Inferior parietal cortex (tissue), 1 donor: ENCODE measurements at regions not wholly inside any gene's neighbourhood (a gene's known extent, or its start where the extent isn't known, plus 50 kb on each side); places are given as distances from the start of the nearest gene placed in this dataset.

ENCODE experiments used
- DNase-seq: peaks from one replicate; pipeline ENCODE4 v3.0.0-alpha.2; 2016; ENCODE audit errors: extremely low spot score

DNA sequence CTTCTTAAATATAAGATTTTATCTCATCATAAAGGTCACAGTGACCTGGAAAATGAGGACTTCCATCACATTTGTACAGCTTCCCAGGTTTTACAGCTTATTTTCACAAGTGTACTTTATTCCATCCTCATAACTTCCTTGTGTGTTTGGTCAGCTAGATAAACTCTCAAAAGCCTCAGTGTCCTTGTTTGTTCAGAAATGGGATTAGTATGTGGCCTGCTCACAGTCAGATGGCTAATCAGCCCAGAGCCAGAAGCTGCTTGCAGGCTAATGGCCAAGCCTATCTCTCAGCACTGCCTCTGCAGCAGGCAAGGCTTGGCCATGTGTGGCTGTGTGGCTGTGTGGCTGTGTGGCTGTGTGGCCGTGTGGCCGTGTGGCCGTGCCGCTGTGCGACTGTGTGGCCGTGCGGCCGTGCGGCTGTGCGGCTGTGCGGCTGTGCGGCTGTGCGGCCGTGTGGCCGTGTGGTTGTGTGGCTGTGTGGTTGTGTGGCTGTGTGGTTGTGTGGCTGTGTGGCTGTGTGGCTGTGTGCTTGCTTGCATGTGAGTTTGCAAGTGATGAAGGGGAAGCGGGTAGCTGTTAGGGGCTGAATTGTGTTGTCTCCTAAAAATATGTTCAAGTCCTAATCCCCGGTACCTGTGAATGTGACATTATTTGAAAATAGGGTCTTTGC, 233.0 kb upstream of the TNP1 start:
- DNase-seq = no peak

DNA sequence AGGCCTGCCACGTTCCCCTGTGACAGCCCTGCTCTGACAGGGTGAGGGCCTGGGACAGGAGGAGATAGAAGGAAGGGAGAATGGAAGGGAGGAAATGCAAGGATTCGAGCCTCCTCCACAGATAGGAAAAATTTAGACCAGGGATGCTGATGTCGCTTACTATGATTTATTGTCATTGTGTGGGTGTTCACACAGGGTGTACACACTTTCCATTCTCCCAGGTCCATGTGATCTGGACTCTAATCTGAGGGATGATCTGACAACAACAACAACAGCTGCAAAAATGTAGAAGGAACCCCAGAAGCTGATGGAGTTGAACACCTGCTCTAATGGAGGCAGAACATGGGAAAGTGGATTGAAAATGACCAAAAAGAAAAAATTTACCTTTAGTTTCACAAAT, 231.7 kb upstream of the TNP1 start:
- DNase-seq = no peak

DNA sequence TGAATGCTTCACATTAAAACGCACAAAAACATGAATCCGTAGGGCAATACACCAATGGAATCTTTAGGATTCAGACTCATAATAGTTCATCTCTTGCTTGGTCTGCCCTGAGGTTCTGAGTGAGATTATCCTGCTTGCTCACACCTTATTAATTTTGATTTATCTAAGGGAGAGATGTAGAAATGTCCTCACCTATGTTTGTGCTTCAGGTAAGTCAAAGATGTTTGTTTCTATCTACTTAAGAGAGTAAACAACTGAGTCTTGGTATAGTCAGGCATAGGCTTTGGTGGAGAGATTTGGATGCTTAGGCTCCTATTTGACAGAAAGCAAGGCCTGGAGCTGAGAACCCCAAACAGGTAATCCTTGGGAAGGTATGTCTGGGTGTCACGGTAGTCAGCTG, 231.0 kb upstream of the TNP1 start:
- DNase-seq = no peak

DNA sequence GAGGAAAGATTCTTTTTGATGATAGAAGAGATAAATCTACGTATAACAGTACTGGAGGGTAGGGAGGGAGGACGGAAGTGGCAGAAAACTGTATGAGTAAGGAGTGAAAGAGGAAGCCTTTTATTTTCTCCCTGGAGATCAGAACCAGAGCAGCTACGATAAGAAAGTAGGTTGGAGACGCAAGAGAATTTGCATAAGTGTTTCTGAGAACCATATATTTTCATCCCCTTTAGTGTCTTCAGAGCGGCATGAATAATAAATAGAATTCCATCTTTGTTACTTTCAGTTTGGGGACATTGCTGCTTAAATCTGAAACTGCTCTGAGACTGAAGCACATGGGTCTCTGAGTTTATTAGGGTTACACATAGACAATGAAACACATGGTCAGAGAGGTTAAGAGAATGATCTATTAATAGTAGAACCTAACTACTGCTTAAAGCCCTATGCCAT, 230.2 kb upstream of the TNP1 start:
- DNase-seq = no peak

DNA sequence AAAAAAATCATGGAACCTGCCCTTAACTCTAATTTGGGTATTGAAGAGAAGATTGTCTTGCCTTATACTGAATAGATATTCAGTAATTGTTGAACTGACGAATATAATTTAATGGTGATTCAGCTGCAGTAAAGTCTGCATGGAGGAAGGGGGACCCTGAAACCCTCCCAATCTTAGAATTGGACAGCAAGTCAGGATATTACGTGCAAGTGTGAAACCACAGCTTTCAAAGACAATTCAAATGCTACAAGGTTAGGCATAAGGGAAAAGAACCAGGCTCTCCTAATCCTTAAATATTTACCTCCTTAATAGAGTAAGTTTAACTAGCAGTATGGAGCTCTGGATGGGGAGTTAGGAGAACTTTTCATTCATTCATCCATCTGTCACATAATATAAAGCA, 226.9 kb upstream of the TNP1 start:
- no peak for DNase-seq

DNA sequence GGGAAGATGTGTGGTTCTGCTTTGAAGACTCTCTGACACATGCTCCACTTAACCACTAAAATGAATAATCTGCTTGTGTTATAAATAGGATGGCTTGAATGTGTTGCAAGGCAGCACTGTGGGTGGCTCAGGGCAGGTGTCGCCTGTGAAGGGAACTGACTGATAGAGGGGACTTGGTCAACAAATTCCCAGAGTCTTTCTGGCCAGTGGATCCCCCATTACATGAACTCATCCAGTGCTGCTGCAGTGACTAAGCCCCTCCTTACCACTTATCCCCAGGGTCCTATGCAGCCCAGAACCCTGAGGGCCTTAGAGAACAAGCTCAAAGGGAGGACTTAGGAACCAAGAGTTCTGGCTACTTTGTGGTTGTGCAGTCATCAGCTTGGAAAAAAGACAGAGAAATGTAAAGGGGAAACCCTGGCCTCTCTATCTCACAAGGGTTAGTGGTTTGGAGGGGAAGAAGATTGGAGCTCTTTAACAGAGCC, 226.2 kb upstream of the TNP1 start:
- DNase-seq = no peak

DNA sequence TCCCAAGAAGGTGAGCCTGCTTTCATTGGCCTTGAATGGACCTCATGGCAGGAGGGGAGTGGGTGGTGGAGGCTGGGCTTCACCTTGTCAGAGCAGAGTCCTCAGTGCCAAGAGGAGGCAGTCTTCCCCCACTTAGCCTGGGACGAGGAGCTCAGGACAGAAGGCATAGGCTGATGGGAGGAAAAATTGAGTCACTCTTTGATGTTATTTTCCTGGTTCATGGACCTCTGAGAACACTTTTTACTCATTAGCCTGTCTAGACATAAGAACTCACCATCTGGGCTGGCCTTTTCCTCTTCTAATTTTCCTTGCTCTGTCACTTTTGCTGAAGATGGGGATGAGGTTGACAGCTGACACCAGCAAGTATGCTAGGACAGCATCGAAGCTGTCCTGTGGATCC, 225.7 kb upstream of the TNP1 start:
- no peak for DNase-seq

DNA sequence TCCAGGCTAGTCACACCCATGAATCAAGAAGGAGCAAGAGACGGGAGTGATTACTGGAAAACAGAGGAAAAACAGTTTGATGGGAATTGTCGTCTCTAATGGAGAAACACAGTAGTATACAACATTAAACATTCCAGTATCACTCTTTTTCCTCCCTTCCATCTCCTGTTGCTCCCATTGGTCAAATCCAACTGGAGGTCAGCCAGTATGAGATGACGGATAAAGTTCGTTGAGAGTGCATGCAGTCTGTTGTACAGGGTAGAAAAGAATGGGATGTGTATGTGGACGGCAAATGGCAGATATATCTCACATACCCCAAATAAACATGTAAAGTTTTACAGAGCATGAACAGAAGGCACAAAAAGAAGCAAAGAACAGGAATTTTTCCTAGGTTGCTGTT, 221.9 kb upstream of the TNP1 start:
- no peak for DNase-seq

DNA sequence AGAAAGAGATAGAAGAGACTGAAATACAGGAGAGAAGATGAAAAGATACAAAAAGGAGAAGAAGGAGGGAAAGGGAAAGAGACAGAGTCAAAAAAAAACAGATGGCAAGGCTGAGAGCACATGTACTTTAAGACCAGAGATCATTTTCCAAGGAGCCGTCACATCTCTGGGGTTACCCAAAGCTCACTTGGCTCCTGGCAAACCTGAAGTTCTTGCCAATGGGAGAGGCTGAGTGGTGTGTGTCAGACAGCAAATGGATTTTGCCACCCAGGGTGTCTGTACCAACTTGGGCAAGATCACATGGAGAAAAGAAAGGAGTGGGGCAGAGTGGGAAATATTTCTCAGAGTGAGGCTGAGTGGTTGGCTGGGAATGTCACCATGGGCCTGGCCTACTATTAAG, 219.3 kb upstream of the TNP1 start:
- no peak for DNase-seq

DNA sequence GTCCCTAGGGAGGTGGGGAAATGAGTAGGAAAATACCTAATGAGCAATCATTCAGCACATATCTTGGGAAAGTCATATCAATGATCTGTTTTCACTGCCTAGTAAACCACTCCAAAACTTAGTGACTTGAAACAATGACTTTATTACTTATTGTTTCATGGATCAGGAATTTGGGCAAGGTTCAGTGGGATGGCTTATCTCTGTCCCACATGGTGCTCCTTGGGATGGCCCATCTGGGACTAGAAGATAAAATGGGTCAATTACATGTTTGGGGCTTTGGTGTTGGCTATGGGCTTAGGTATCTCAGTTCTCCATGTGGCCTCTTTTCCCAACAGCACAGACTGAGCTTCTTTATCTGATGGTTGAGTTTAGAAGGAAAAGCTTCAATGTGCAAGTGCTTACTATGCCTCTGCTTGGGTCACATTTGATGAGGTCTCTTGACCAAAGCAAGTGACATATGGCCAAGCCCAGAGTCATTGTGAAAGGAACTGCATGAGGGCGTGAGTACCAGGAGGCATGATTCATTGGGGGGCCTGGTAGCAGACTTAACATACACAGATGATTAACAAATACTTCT, 218.1 kb upstream of the TNP1 start:
- no peak for DNase-seq

DNA sequence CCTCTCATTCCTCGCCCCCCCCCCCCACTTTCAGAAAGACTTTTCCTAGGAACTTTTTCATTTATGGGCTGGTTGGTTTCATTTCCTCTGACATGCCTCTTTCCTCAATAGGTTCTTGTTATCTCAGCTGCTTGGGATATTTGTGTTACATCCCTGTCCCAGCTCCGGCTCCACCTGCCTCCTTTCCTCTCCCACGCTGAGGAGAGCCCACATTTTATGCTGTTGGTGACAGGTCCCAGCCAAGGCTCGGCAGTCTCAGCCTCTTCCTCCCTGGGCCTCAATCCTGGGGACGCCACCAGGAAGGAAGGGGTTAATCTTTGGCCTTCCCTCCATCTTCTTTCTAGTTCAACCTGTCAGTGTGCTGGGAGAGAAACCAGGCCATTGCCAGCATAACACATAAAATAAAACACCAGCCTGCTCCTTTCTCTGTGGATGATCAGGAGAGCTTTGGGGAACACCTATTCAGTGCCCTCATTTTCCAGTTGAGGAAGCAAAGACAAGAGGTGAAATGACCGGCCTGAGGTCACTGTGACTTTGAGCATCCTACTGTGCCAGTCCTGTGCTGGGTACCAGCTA, 216.9 kb upstream of the TNP1 start:
- DNase-seq = no peak

DNA sequence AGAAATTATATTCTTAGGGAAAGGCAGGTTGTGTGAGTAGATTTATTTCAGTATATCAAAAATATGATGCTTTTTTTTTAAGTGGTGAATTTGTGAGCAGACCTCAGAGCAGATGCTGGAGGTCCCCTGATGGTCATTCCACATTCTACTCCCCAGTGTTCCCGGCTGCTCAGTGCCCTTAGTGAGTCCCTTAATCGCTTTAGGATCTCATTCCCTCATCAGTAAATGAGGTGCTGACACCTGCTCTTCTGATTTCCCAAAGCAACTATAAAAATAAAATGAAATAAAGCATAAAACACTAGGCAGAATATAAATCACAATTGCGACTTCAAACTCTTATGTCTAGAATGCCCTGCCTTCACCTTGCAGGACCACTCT, 216.2 kb upstream of the TNP1 start:
- no peak for DNase-seq

DNA sequence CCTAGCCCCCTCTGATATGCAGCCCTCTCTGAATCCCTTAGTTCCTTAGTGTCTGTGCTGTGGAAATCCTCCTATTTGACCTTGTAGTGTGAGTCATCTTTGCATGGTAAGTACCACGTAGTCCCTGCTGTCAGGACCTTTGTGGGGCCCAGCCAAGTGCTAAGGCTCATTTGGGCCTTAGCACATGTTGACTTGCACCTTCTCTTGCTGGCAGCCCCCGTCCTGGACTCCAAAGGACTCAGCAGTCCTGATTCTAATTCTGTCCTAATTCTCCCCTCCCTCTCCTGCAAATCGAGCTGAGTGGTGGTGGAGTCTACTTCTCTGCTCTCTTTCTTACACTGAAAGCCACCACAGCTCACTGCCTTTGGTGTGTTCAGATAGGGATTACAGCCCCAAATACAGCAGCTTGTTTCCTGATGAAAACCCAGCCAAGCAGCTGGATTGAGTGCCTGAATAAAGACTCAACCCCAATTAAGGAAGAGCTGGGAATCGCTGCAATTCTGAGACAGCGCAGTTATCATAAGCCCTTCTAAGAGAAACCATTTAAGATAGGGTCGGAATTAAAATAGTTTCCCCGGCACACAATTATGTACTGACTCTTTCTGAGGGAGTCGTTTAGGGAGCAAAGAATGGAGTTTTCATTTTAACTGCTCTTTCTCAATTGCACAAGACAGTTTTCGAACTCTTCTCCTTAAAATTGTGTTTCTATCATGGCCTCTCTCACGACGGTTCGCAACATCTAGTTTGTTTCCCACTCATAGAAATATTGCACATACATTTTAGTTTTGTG, 215.6 kb upstream of the TNP1 start:
- no peak for DNase-seq

DNA sequence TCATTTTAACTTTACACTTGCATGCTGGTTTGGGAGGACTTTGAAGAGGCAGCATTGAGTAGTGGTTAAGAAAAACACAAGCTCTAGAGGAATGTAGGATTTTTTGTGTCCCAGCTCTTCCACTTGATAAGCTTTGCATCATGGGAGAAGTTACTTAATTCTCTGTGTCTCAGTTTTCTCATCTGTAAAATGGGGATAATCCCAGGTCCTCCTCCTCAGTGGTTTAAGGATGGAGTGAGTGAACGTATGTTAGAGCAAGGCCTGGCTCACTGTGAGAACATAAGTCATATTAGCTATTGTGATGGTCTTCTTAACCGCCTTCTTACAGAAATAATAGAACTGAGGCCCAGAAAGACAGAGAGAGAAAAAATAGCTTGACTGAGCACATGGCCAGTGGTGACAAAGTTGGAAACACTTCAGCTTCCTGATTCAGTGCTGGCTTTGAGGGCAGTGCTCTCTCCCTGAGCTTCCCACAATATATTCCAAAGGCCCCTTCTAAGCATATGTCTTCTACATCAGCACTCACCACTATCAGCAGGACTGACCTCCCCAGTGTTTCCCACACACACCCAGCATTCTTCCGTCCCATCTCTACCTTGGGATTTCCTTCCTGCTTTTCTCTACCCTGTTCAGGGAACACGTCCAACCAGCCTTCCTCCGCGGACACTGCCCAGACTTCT, 214.9 kb upstream of the TNP1 start:
- no peak for DNase-seq

DNA sequence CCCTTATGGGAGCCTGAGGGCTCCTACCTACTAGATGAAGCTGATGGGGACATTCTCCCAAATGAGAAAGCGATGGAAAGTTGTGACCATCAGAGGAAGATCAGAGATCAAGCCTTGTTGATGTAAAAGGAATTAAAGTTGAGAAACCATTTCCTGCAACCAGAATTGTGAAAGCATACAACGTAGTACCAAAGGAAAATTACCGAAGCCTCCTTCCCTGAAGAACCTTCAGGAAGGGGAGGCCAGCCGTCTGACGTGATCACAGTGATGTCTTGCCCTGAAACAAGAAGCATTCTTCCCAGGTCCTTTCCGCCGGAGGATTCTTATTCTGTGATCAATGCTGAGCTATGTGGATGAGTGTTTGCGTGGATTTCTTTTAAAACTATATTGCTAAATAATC, 211.6 kb upstream of the TNP1 start:
- no peak for DNase-seq

DNA sequence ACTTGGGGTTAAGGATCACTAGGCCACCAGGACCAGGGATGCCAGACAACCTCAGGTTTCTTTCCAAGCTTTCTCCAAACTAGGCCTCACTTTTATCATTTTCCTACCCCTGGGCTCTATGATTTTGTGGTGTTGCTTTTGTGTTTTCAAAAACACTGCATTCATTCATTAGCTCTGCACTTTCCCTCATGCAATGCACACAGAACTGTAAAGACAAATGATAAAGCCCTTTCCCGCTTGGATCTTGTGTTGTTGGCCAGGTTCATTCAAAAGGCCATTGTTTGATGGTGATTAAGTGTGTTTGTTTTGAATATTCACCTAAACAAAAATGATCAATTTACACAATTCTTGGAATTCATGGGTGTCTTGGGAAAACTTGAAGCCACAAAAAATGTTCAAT, 210.7 kb upstream of the TNP1 start:
- no peak for DNase-seq

DNA sequence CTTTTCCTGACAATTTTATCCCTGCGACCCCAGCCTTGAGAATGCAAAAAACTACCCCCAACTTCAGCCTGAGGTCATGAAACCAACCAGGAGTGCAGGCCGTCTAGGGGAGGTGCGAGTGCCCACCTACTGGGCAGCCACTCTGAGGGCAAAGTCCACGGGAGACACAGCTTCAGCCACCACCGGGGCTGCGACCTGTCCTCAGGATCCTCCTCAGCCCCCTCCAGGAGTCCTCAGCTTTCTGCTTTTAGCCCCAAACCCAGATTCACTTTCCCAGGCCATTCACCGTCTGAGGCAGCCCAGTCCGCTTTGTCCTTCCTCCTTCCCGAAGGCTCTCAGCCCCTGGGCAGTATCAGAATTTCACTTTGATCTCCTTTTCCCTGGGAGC, 210.2 kb upstream of the TNP1 start:
- DNase-seq = no peak

DNA sequence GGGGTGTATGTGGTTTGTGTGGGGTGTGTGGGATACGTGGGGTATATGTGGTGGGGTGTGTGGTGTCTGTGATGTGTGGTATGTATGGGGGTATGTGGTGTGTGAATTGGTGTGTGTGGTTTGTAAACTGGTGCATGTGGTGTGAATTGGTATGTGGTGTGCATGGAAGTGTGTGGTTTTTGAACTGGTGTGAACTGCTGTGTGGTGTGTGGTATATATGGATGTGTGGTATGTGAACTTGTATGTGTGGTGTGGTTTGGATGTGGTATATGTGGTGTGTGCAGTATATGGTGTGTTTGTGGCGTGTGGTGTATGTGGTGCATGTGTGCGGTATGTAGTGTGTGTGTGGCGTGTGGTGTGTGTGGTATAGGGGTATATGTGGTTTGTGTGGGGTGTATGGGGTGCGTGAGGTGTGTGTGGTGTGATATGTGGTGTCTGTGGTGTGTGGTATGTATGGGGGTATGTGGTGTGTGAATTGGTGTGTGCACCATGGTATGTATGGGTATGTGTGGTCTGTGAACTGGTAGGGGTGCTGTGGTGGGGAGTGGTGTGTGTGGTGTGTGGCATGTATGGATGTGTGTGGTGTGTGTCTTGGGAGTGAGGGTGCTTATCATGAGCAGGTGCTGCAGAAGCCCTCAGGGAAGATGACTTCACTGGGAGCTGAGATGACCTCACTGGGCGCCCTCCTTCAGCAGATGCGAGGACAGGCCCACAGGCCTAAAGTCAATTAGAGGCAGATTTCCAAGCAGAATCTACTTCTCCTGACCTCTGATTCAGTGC, 209.6 kb upstream of the TNP1 start:
- no peak for DNase-seq

DNA sequence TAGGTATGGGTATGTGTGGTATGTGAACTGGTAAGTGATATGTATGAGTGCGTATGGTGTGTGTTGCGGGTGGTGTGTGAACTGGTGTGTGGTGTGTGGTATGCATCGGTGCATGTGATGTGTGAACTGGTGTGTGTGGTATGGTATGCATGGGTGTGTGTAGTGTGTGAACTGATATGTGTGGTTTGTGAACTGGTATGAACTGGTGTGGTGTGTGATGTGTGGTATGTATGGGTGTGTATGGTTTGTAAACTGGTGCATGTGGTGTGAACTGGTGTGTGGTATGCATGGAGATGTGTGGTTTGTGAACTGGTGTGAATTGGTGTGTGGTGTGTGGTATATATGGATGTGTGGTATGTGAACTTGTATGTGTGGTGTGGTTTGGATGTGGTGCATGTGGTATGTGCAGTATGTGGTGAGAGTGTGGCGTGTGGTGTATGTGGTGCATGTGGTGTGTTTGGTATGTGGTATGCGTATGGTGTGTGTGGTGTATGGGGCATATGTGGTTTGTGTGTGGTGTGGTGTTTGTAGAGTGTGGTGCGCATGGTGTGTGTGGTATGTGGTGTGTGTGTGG, 208.9 kb upstream of the TNP1 start:
- no peak for DNase-seq

DNA sequence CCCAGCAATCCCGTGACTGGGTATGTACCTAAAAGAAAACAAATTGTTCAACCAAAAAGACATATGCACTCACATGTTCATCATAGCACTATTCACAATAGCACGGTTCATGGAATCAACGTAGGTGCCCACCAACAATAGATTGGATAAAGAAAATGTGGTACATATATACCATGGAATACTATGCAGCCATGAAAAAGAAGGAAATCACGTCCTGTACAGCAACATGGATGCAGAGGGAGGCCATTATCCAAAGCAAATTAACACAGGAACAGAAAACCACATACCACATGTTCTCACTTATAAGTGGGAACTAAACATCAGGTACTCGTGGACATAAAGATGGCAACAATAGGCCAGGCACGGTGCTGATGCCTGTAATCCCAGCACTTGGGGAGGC, 207.9 kb upstream of the TNP1 start:
- DNase-seq = no peak
